ENCODE measurements at regions not wholly inside any gene's neighbourhood (a gene's known extent, or its start where the extent isn't known, plus 50 kb on each side); places are given as distances from the start of the nearest gene placed in this dataset.

- TF ChIP-seq ZNF488 (tag by site-specific recombination; IDR thresholded peaks at IDR 0.05) (no peak), ZNF433 (tag by site-specific recombination; IDR thresholded peaks at IDR 0.05; ENCODE audit: low read depth) (no peak), YY2 (tag by site-specific recombination; IDR thresholded peaks at IDR 0.05) (no peak), ZNF792 (tag by site-specific recombination; IDR thresholded peaks at IDR 0.05) (no peak), KLF16 (tag by site-specific recombination; IDR thresholded peaks at IDR 0.05) (no peak), PRDM1 (tag by site-specific recombination; IDR thresholded peaks at IDR 0.05) (no peak), ZNF473 (tag by site-specific recombination; IDR thresholded peaks at IDR 0.05) (no peak), SCRT1 (tag by site-specific recombination; IDR thresholded peaks at IDR 0.05; ENCODE audit: borderline replicate concordance) (no peak), ZNF76 (tag by site-specific recombination; IDR thresholded peaks at IDR 0.05; ENCODE audit: borderline replicate concordance, low read depth) (no peak)
- TF ChIP-seq, protein P1, sequence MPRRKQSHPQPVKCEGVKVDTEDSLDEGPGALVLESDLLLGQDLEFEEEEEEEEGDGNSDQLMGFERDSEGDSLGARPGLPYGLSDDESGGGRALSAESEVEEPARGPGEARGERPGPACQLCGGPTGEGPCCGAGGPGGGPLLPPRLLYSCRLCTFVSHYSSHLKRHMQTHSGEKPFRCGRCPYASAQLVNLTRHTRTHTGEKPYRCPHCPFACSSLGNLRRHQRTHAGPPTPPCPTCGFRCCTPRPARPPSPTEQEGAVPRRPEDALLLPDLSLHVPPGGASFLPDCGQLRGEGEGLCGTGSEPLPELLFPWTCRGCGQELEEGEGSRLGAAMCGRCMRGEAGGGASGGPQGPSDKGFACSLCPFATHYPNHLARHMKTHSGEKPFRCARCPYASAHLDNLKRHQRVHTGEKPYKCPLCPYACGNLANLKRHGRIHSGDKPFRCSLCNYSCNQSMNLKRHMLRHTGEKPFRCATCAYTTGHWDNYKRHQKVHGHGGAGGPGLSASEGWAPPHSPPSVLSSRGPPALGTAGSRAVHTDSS (tag by site-specific recombination; IDR thresholded peaks at IDR 0.05), result no peak
- TF ChIP-seq, protein P2, sequence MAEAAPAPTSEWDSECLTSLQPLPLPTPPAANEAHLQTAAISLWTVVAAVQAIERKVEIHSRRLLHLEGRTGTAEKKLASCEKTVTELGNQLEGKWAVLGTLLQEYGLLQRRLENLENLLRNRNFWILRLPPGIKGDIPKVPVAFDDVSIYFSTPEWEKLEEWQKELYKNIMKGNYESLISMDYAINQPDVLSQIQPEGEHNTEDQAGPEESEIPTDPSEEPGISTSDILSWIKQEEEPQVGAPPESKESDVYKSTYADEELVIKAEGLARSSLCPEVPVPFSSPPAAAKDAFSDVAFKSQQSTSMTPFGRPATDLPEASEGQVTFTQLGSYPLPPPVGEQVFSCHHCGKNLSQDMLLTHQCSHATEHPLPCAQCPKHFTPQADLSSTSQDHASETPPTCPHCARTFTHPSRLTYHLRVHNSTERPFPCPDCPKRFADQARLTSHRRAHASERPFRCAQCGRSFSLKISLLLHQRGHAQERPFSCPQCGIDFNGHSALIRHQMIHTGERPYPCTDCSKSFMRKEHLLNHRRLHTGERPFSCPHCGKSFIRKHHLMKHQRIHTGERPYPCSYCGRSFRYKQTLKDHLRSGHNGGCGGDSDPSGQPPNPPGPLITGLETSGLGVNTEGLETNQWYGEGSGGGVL (tag by site-specific recombination; IDR thresholded peaks at IDR 0.05), result no peak
- TF ChIP-seq, protein P3, sequence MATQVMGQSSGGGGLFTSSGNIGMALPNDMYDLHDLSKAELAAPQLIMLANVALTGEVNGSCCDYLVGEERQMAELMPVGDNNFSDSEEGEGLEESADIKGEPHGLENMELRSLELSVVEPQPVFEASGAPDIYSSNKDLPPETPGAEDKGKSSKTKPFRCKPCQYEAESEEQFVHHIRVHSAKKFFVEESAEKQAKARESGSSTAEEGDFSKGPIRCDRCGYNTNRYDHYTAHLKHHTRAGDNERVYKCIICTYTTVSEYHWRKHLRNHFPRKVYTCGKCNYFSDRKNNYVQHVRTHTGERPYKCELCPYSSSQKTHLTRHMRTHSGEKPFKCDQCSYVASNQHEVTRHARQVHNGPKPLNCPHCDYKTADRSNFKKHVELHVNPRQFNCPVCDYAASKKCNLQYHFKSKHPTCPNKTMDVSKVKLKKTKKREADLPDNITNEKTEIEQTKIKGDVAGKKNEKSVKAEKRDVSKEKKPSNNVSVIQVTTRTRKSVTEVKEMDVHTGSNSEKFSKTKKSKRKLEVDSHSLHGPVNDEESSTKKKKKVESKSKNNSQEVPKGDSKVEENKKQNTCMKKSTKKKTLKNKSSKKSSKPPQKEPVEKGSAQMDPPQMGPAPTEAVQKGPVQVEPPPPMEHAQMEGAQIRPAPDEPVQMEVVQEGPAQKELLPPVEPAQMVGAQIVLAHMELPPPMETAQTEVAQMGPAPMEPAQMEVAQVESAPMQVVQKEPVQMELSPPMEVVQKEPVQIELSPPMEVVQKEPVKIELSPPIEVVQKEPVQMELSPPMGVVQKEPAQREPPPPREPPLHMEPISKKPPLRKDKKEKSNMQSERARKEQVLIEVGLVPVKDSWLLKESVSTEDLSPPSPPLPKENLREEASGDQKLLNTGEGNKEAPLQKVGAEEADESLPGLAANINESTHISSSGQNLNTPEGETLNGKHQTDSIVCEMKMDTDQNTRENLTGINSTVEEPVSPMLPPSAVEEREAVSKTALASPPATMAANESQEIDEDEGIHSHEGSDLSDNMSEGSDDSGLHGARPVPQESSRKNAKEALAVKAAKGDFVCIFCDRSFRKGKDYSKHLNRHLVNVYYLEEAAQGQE (tag by site-specific recombination; IDR thresholded peaks at IDR 0.05), result no peak
- H3K4me3 ChIP-seq (ENCODE audit: low read depth, low read length), result no peak overlapping the region
- H3K36me3 ChIP-seq (ENCODE audit: control insufficient read depth in 2 of 2, insufficient read depth in 1 of 2, low read length in 2 of 2), result no peaks in the 10 kb centered on the region
- no peaks in the 10 kb centered on the region for H3K4me1 ChIP-seq (ENCODE audit: control insufficient read depth, insufficient read depth, low read length)
- CTCF ChIA-PET, result interaction anchor here (0.5 kb wide), 1 partner anchor 414 kb away, joined by 3 read pairs; no protein-coding TSS in a partner anchor
- no peak overlapping the region for H3K27ac ChIP-seq (ENCODE audit: extremely low read depth, low read depth, low read length)
- POLR2A ChIA-PET, result no interaction called here
- no peaks in the 10 kb centered on the region for H3K9me3 ChIP-seq (ENCODE audit: control insufficient read depth, insufficient read depth, low read depth, low read length)
Measured at GRCh38 chrX:113950081-113950678, 633.7 kb upstream of the HTR2C start.

GRCh38 chrX:113947548-113947947 lies 636.3 kb upstream of the HTR2C start:
- ChIA-PET POLR2A (no interaction called here), CTCF (interaction anchor here (0.5 to 1.0 kb wide), 2 partner anchors 13 to 25 kb away, joined by 3 read pairs; no protein-coding TSS in a partner anchor)
- no peak overlapping the region for H3K27ac ChIP-seq (ENCODE audit: extremely low read depth, low read depth, low read length)
- no peaks in the 10 kb centered on the region for H3K4me1 ChIP-seq (ENCODE audit: control insufficient read depth, insufficient read depth, low read length)
- no peaks in the 10 kb centered on the region for H3K9me3 ChIP-seq (ENCODE audit: control insufficient read depth, insufficient read depth, low read depth, low read length)
- H3K4me3 ChIP-seq (ENCODE audit: low read depth, low read length), result no peak overlapping the region
- no peaks in the 10 kb centered on the region for H3K36me3 ChIP-seq (ENCODE audit: control insufficient read depth in 2 of 2, insufficient read depth in 1 of 2, low read length in 2 of 2)
- TF ChIP-seq OVOL3 (tag by site-specific recombination; IDR thresholded peaks at IDR 0.05) (no peak), ZNF707 (tag by site-specific recombination; IDR thresholded peaks at IDR 0.05) (no peak), SP7 (tag by site-specific recombination; IDR thresholded peaks at IDR 0.05) (no peak), ZNF677 (tag by site-specific recombination; IDR thresholded peaks at IDR 0.05) (no peak), HOXD13 (CRISPR knock-in tag; IDR thresholded peaks at IDR 0.05; ENCODE audit: borderline replicate concordance) (no peak), ZNF654 (tag by site-specific recombination; IDR thresholded peaks at IDR 0.05; ENCODE audit: low read depth) (no peak), INSM2 (tag by site-specific recombination; IDR thresholded peaks at IDR 0.05) (no peak), ZNF114 (tag by site-specific recombination; IDR thresholded peaks at IDR 0.05) (no peak), ZXDB (tag by site-specific recombination; IDR thresholded peaks at IDR 0.05) (no peak)
- TF ChIP-seq, protein P4, sequence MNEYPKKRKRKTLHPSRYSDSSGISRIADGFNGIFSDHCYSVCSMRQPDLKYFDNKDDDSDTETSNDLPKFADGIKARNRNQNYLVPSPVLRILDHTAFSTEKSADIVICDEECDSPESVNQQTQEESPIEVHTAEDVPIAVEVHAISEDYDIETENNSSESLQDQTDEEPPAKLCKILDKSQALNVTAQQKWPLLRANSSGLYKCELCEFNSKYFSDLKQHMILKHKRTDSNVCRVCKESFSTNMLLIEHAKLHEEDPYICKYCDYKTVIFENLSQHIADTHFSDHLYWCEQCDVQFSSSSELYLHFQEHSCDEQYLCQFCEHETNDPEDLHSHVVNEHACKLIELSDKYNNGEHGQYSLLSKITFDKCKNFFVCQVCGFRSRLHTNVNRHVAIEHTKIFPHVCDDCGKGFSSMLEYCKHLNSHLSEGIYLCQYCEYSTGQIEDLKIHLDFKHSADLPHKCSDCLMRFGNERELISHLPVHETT (tag by site-specific recombination; IDR thresholded peaks at IDR 0.05), result no peak

Measured in HEK293 (cell line).